GM19351 (cell line): ENCODE measurements at regions not wholly inside any gene's neighbourhood (a gene's known extent, or its start where the extent isn't known, plus 50 kb on each side); places are given as distances from the start of the nearest gene placed in this dataset.

Source experiments
- ATAC-seq: cut with Tn5 transposase; IDR thresholded peaks from one replicate; pipeline ENCODE4 v1.9.1; 2021; ENCODE audit warnings: mild to moderate bottlenecking, moderate library complexity; ENCODE audit not compliant: unreplicated experiment

- ATAC-seq = no peak
Measured at GRCh38 chr6:1201547-1202200, 110.2 kb upstream of the FOXQ1 start.

GRCh38 chr6:1200409-1201101, 111.3 kb upstream of the FOXQ1 start:
- no peak for ATAC-seq

GRCh38 chr6:1200081-1200408, 111.9 kb upstream of the FOXQ1 start:
- ATAC-seq = no peak

GRCh38 chr6:1197309-1197708, 114.6 kb upstream of the FOXQ1 start:
- no peak for ATAC-seq

GRCh38 chr6:1191141-1191630, 120.7 kb upstream of the FOXQ1 start:
- no peak for ATAC-seq

GRCh38 chr6:1190366-1190765, 121.5 kb upstream of the FOXQ1 start:
- ATAC-seq = no peak

- no peak for ATAC-seq
Measured at GRCh38 chr6:1188199-1188598, 123.7 kb upstream of the FOXQ1 start.

GRCh38 chr6:1187293-1188131, 124.4 kb upstream of the FOXQ1 start:
- no peak for ATAC-seq

- no peak for ATAC-seq
Measured at GRCh38 chr6:1184318-1184717, 127.6 kb upstream of the FOXQ1 start.

- no peak for ATAC-seq
Measured at GRCh38 chr6:1182722-1183521, 129.0 kb upstream of the FOXQ1 start.

- no peak for ATAC-seq
Measured at GRCh38 chr6:1181939-1182605, 129.8 kb upstream of the FOXQ1 start.

GRCh38 chr6:1179571-1180459, 132.1 kb upstream of the FOXQ1 start:
- no peak for ATAC-seq

GRCh38 chr6:1178590-1178989, 133.3 kb upstream of the FOXQ1 start:
- ATAC-seq = no peak

GRCh38 chr6:1176567-1176966, 135.3 kb upstream of the FOXQ1 start:
- no peak for ATAC-seq

- no peak for ATAC-seq
Measured at GRCh38 chr6:1175877-1176276, 136.0 kb upstream of the FOXQ1 start.

- ATAC-seq = no peak
Measured at GRCh38 chr6:1170794-1171193, 141.1 kb upstream of the FOXQ1 start.

GRCh38 chr6:1164600-1164999, 147.3 kb upstream of the FOXQ1 start:
- ATAC-seq = no peak

GRCh38 chr6:1163501-1163900, 148.4 kb upstream of the FOXQ1 start:
- ATAC-seq = no peak
